HEK293T (cell line): ENCODE measurements at regions not wholly inside any gene's neighbourhood (a gene's known extent, or its start where the extent isn't known, plus 50 kb on each side); places are given as distances from the start of the nearest gene placed in this dataset.
"Not testable (repeated sequence)": the region's sequence is repeated elsewhere in the genome, so short reads cannot be mapped to it uniquely, and the experiment has no call there.

Source experiments
- CTCF ChIA-PET: fragments of 350-600 bp; formaldehyde crosslinking; extraction: SDS; loops from one replicate; lab custom pipeline; 2021; ENCODE audit warnings: antibody characterized with exemption, inconsistent platforms; lab: Yijun Ruan, JAX
- POLR2A ChIA-PET: fragments of 350-600 bp; formaldehyde crosslinking; extraction: SDS; loops from one replicate; lab custom pipeline; 2020; ENCODE audit warnings: antibody characterized with exemption, inconsistent platforms; lab: Yijun Ruan, JAX
- DNase-seq: peaks from one replicate; pipeline ENCODE4 v3.0.0; 2012; ENCODE audit warnings: mixed read lengths; ENCODE audit errors: extremely low spot score
- ARNT ChIP-seq: fragments of 450-650 bp; IDR thresholded peaks from 2 replicates; pipeline ENCODE4 v1.6.1; 2017; ENCODE audit warnings: mild to moderate bottlenecking
- BHLHE40 ChIP-seq: fragments of 450-650 bp; IDR thresholded peaks from 2 replicates; pipeline ENCODE4 v1.6.1; 2016; ENCODE audit warnings: mild to moderate bottlenecking, moderate library complexity, borderline replicate concordance
- CTBP1 ChIP-seq: fragments of 450-650 bp; IDR thresholded peaks from 2 replicates; pipeline ENCODE4 v1.6.1; 2016; ENCODE audit warnings: borderline replicate concordance
- ELF4 ChIP-seq: fragments of 450-650 bp; IDR thresholded peaks from 2 replicates; pipeline ENCODE4 v1.6.1; 2017; ENCODE audit warnings: antibody characterized with exemption
- FOXA1 ChIP-seq: fragments of 450-650 bp; IDR thresholded peaks from 2 replicates; pipeline ENCODE4 v1.6.1; 2016; ENCODE audit warnings: mild to moderate bottlenecking
- FOXK2 ChIP-seq: fragments of 450-650 bp; IDR thresholded peaks from 2 replicates; pipeline ENCODE4 v1.6.1; 2016; ENCODE audit warnings: mild to moderate bottlenecking
- FOXM1 ChIP-seq: fragments of 450-650 bp; IDR thresholded peaks from 2 replicates; pipeline ENCODE4 v1.6.1; 2017; ENCODE audit warnings: mild to moderate bottlenecking, borderline replicate concordance
- HDGF ChIP-seq: fragments of 450-650 bp; IDR thresholded peaks from 2 replicates; pipeline ENCODE4 v1.6.1; 2017; ENCODE audit warnings: antibody characterized with exemption, borderline replicate concordance
- L3MBTL2 ChIP-seq: fragments of 450-650 bp; conservative IDR thresholded peaks from 2 replicates; pipeline ENCODE4 v1.6.1; 2016; ENCODE audit warnings: mild to moderate bottlenecking
- LEF1 ChIP-seq: fragments of 450-650 bp; IDR thresholded peaks from 2 replicates; pipeline ENCODE4 v1.6.1; 2017; ENCODE audit warnings: mild to moderate bottlenecking, borderline replicate concordance
- NFRKB ChIP-seq: fragments of 450-650 bp; IDR thresholded peaks from 2 replicates; pipeline ENCODE4 v1.6.1; 2016; ENCODE audit warnings: mild to moderate bottlenecking, moderate library complexity
- PKNOX1 ChIP-seq: fragments of 450-650 bp; IDR thresholded peaks from 2 replicates; pipeline ENCODE4 v1.6.1; 2016
- SP1 ChIP-seq: fragments of 450-650 bp; IDR thresholded peaks from 2 replicates; pipeline ENCODE4 v1.6.1; 2017
- SUZ12 ChIP-seq: fragments of 450-650 bp; IDR thresholded peaks from 2 replicates; pipeline ENCODE4 v1.6.1; 2016; ENCODE audit warnings: mild to moderate bottlenecking
- TARDBP ChIP-seq: fragments of 450-650 bp; IDR thresholded peaks from 2 replicates; pipeline ENCODE4 v1.6.1; 2016
- ZNF384 ChIP-seq: fragments of 450-650 bp; IDR thresholded peaks from 2 replicates; pipeline ENCODE4 v1.6.1; 2016

- POLR2A ChIA-PET, result no interaction called here
- CTCF ChIA-PET, result no interaction called here
- DNase-seq, result no peak
- TF ChIP-seq FOXK2 (no peak), NFRKB (no peak), CTBP1 (no peak), L3MBTL2 (no peak), ARNT (no peak), BHLHE40 (no peak), SUZ12 (no peak), TARDBP (no peak), SP1 (no peak), LEF1 (no peak)
Measured at GRCh38 chrX:1851527-1851926, 236.7 kb downstream of the ASMT start.

GRCh38 chrX:1852082-1852481 lies 237.2 kb downstream of the ASMT start:
- DNase-seq, result no peak
- POLR2A ChIA-PET, result no interaction called here
- CTCF ChIA-PET, result no interaction called here
- TF ChIP-seq TARDBP (no peak), ELF4 (no peak), PKNOX1 (no peak), FOXK2 (no peak), SUZ12 (no peak), HDGF (no peak), CTBP1 (no peak), SP1 (no peak), BHLHE40 (no peak), L3MBTL2 (no peak), LEF1 (no peak), ARNT (no peak)

GRCh38 chrX:1853447-1853846 lies 238.6 kb downstream of the ASMT start:
- POLR2A ChIA-PET, result no interaction called here
- no peak for DNase-seq
- no peak for TF ChIP-seq LEF1
- CTCF ChIA-PET, result no interaction called here

GRCh38 chrX:1853916-1854315 lies 239.1 kb downstream of the ASMT start:
- CTCF ChIA-PET, result no interaction called here
- POLR2A ChIA-PET, result no interaction called here

GRCh38 chrX:1854861-1855260 lies 240.0 kb downstream of the ASMT start:
- CTCF ChIA-PET, DNase-seq, POLR2A ChIA-PET: not testable (repeated sequence)

More at GRCh38 chrX:1853916-1854315, 239.1 kb downstream of the ASMT start:
- TF ChIP-seq SP1, result no peak
- no peak for DNase-seq

- POLR2A ChIA-PET, DNase-seq, CTCF ChIA-PET: not testable (repeated sequence)
Measured at GRCh38 chrX:1859266-1859665, 244.4 kb downstream of the ASMT start.

GRCh38 chrX:1860936-1861594 lies 246.2 kb downstream of the ASMT start:
- CTCF ChIA-PET, result no interaction called here
- no peak for DNase-seq
- TF ChIP-seq NFRKB, result no peak
- no peak for TF ChIP-seq LEF1
- no peak for TF ChIP-seq FOXK2
- TF ChIP-seq L3MBTL2, result no peak
- TF ChIP-seq CTBP1, result no peak
- no peak for TF ChIP-seq TARDBP
- TF ChIP-seq ARNT, result no peak
- TF ChIP-seq ZNF384, result no peak
- no peak for TF ChIP-seq SP1
- TF ChIP-seq PKNOX1, result no peak
- no peak for TF ChIP-seq FOXA1
- no peak for TF ChIP-seq HDGF
- TF ChIP-seq BHLHE40, result no peak
- no peak for TF ChIP-seq ELF4
- TF ChIP-seq FOXM1, result no peak
- no peak for TF ChIP-seq SUZ12
- POLR2A ChIA-PET, result no interaction called here

GRCh38 chrX:1863995-1864394 lies 249.1 kb downstream of the ASMT start:
- POLR2A ChIA-PET, CTCF ChIA-PET, DNase-seq: not testable (repeated sequence)

GRCh38 chrX:1870421-1870820 lies 255.6 kb downstream of the ASMT start:
- TF ChIP-seq CTBP1, result no peak
- no peak for TF ChIP-seq BHLHE40
- TF ChIP-seq ARNT, result no peak
- no peak for TF ChIP-seq ZNF384
- no peak for TF ChIP-seq FOXK2
- no peak for TF ChIP-seq HDGF
- TF ChIP-seq FOXA1, result no peak
- TF ChIP-seq LEF1, result no peak
- no peak for TF ChIP-seq NFRKB
- no peak for TF ChIP-seq SP1
- TF ChIP-seq PKNOX1, result no peak
- no peak for TF ChIP-seq ELF4
- no peak for TF ChIP-seq SUZ12
- TF ChIP-seq FOXM1, result no peak
- no peak for TF ChIP-seq TARDBP
- POLR2A ChIA-PET, result no interaction called here
- CTCF ChIA-PET, result no interaction called here
- DNase-seq, result no peak
